HCT116 (cell line): ENCODE measurements at regions not wholly inside any gene's neighbourhood (a gene's known extent, or its start where the extent isn't known, plus 50 kb on each side); places are given as distances from the start of the nearest gene placed in this dataset.

Source experiments
- ATAC-seq: fragments of 200-7000 bp; cut with Tn5 transposase; 2 replicates; pipeline ENCODE4 v1.9.1; 2020; ENCODE audit warnings: mild to moderate bottlenecking, moderate library complexity
- BruUV-seq: library from RNA; stranded (reverse); fragments of 400-500 nt; replicated peaks from 2 replicates; lab custom pipeline; 2021; lab: Mats Ljungman, UMichigan
- CTCF ChIA-PET: fragments of 300-600 bp; sonication (Branson Sonifier 250); formaldehyde crosslinking; loops from one replicate; lab custom pipeline; 2021; ENCODE audit warnings: antibody characterized with exemption; lab: Charles Lee
- POLR2A ChIA-PET: fragments of 300-600, 350-600 bp; sonication (Branson Sonifier 250); formaldehyde crosslinking; loops from one replicate; lab custom pipeline; 2021; ENCODE audit warnings: antibody characterized with exemption; lab: Charles Lee
- RAD21 ChIA-PET, 2 experiments: fragments of 300-600 bp; sonication (Branson Sonifier 250); formaldehyde crosslinking; loops; one replicate each; lab custom pipeline; 2023; ENCODE audit warnings: low total read pairs in 2 of 2; ENCODE audit not compliant: uncharacterized antibody in 2 of 2, unreplicated experiment in 2 of 2, low non-redundant PET in 1 of 2; lab: Charles Lee
- DNase-seq: peaks from one replicate; pipeline ENCODE4 v3.0.0-alpha.2; 2010; ENCODE audit warnings: low read depth, low spot score
- H2AFZ ChIP-seq: fragments of 200-600 bp; shearing (Covaris generic), sonication (generic); 2 replicates; pipeline ENCODE4 v1.6.1; 2017; ENCODE audit warnings: low read depth, mixed run types, mixed read lengths, antibody characterized with exemption, low read length; ENCODE audit not compliant: poor library complexity, severe bottlenecking
- H3K27ac ChIP-seq: 2 replicates; pipeline ENCODE4 v1.5.1; 2012; ENCODE audit warnings: low read depth, low read length
- H3K27me3 ChIP-seq: fragments of 200-600 bp; sonication (generic); 2 replicates; pipeline ENCODE4 v1.6.1; 2016; ENCODE audit warnings: mixed run types, low read length, mixed read lengths; ENCODE audit not compliant: insufficient read depth
- H3K36me3 ChIP-seq, 2 experiments: fragments of 200-500 bp in 1 of 2; fragments of 200-600 bp in 1 of 2; sonication (Bioruptor generic) in 1 of 2; sonication (generic) in 1 of 2; 2 replicates each; pipeline versions ENCODE4 v1.5.1 to v1.6.1; 2014 to 2016; ENCODE audit warnings: low read length in 2 of 2, inconsistent platforms in 1 of 2, mixed read lengths in 1 of 2, mixed run types in 1 of 2; ENCODE audit not compliant: insufficient read depth in 2 of 2, control insufficient read depth in 1 of 2
- H3K4me1 ChIP-seq, 2 experiments: fragments of 200-600 bp in 1 of 2; sonication (generic) in 1 of 2; 2 replicates each; pipeline versions ENCODE4 v1.5.1 to v1.6.1; 2012 to 2017; ENCODE audit warnings: low read length in 2 of 2, inconsistent platforms in 1 of 2, mild to moderate bottlenecking in 1 of 2, mixed read lengths in 1 of 2, mixed run types in 1 of 2, moderate library complexity in 1 of 2; ENCODE audit not compliant: insufficient read depth in 2 of 2, control insufficient read depth in 1 of 2
- H3K4me2 ChIP-seq: fragments of 200-600 bp; sonication (generic); 2 replicates; pipeline ENCODE4 v1.6.1; 2017; ENCODE audit warnings: mixed run types, low read length, mixed read lengths
- H3K4me3 ChIP-seq, 2 experiments: fragments of 200-600 bp in 1 of 2; sonication (generic) in 1 of 2; replicated peaks in 1 of 2; 2 replicates each; pipeline ENCODE4 v1.5.1; 2011 to 2016; ENCODE audit warnings: low read length in 2 of 2, control low read depth in 1 of 2, low read depth in 1 of 2, mild to moderate bottlenecking in 1 of 2, mixed read lengths in 1 of 2, mixed run types in 1 of 2
- H3K79me2 ChIP-seq: fragments of 200-600 bp; sonication (generic); 2 replicates; pipeline ENCODE4 v1.6.1; 2017; ENCODE audit warnings: mild to moderate bottlenecking, mixed run types, low read length, moderate library complexity, mixed read lengths; ENCODE audit not compliant: insufficient read depth
- H3K9ac ChIP-seq: fragments of 200-600 bp; sonication (generic); 2 replicates; pipeline ENCODE4 v1.6.1; 2016; ENCODE audit warnings: low read length, mixed read lengths
- H3K9me2 ChIP-seq: fragments of 200-600 bp; sonication (generic), shearing (Covaris generic); 2 replicates; pipeline ENCODE4 v1.6.1; 2017; ENCODE audit warnings: mixed run types, mild to moderate bottlenecking, moderate library complexity; ENCODE audit not compliant: insufficient read depth
- H3K9me3 ChIP-seq, 2 experiments: fragments of 200-500 bp in 1 of 2; fragments of 200-600 bp in 1 of 2; sonication (Bioruptor generic) in 1 of 2; sonication (generic) in 1 of 2; 2 replicates each; pipeline ENCODE4 v1.6.1; 2014 to 2017; ENCODE audit warnings: low read length in 2 of 2, mixed read lengths in 2 of 2, inconsistent platforms in 1 of 2, low read depth in 1 of 2, mild to moderate bottlenecking in 1 of 2, mixed run types in 1 of 2, moderate library complexity in 1 of 2; ENCODE audit not compliant: control insufficient read depth in 1 of 2, insufficient read depth in 1 of 2
- H4K20me1 ChIP-seq: fragments of 200-600 bp; sonication (generic), shearing (Covaris generic); 2 replicates; pipeline ENCODE4 v1.6.1; 2017; ENCODE audit warnings: mixed run types, mild to moderate bottlenecking, moderate library complexity; ENCODE audit not compliant: insufficient read depth
- ATF3 ChIP-seq: IDR thresholded peaks from 2 replicates; pipeline ENCODE4 v1.6.1; 2012
- CEBPB ChIP-seq: IDR thresholded peaks from 2 replicates; pipeline ENCODE4 v1.6.1; 2012; ENCODE audit warnings: low read depth
- CTCF ChIP-seq, 3 experiments: fragments of 200-600 bp in 1 of 3; sonication (generic) in 1 of 3; IDR thresholded peaks in 2 of 3; conservative IDR thresholded peaks in 1 of 3; 2 replicates each; pipeline ENCODE4 v1.5.1; 2012 to 2017; ENCODE audit warnings: low read depth in 2 of 3, low read length in 2 of 3, antibody characterized with exemption in 1 of 3, borderline replicate concordance in 1 of 3, control low read depth in 1 of 3, mild to moderate bottlenecking in 1 of 3, mixed read lengths in 1 of 3, mixed run types in 1 of 3, moderate library complexity in 1 of 3; ENCODE audit not compliant: insufficient read depth in 1 of 3
- ELF1 ChIP-seq: IDR thresholded peaks from 2 replicates; pipeline ENCODE4 v1.6.1; 2012; ENCODE audit warnings: low read depth, borderline replicate concordance
- EZH2 ChIP-seq: fragments of 200-600 bp; sonication (generic); IDR thresholded peaks from 2 replicates; pipeline ENCODE4 v1.6.1; 2017; ENCODE audit warnings: antibody characterized with exemption, mixed run types
- EZH2phosphoT487 ChIP-seq: fragments of 200-600 bp; IDR thresholded peaks from 2 replicates; pipeline ENCODE4 v1.6.1; 2018; ENCODE audit warnings: antibody characterized with exemption, borderline replicate concordance
- FOSL1 ChIP-seq: IDR thresholded peaks from 2 replicates; pipeline ENCODE4 v1.6.1; 2012; ENCODE audit warnings: low read depth
- JUND ChIP-seq: IDR thresholded peaks from 2 replicates; pipeline ENCODE4 v1.6.1; 2012
- POLR2A ChIP-seq: IDR thresholded peaks from 2 replicates; pipeline ENCODE4 v1.7.0; 2011; ENCODE audit warnings: borderline replicate concordance; ENCODE audit not compliant: insufficient read depth, insufficient read length; ENCODE audit errors: extremely low read depth
- RAD21 ChIP-seq: IDR thresholded peaks from 2 replicates; pipeline ENCODE4 v1.6.1; 2012; ENCODE audit warnings: low read depth, mild to moderate bottlenecking
- REST ChIP-seq: IDR thresholded peaks from 2 replicates; pipeline ENCODE4 v1.6.1; 2012; ENCODE audit warnings: low read depth
- SIN3A ChIP-seq: IDR thresholded peaks from 2 replicates; pipeline ENCODE4 v1.6.1; 2012; ENCODE audit warnings: low read depth
- SP1 ChIP-seq: IDR thresholded peaks from 2 replicates; pipeline ENCODE4 v1.6.1; 2012; ENCODE audit warnings: low read depth
- SRF ChIP-seq: IDR thresholded peaks from 2 replicates; pipeline ENCODE4 v1.6.1; 2012; ENCODE audit warnings: low read depth
- TCF7L2 ChIP-seq: IDR thresholded peaks from 2 replicates; pipeline ENCODE4 v1.7.0; 2011; ENCODE audit warnings: borderline replicate concordance, inconsistent platforms; ENCODE audit not compliant: insufficient read depth, insufficient read length; ENCODE audit errors: extremely low read depth
- YY1 ChIP-seq: IDR thresholded peaks from 2 replicates; pipeline ENCODE4 v1.6.1; 2011; ENCODE audit warnings: low read length, low read depth, moderate library complexity, mild to moderate bottlenecking; ENCODE audit not compliant: insufficient replicate concordance; ENCODE audit errors: extremely low read depth
- ZBTB33 ChIP-seq: IDR thresholded peaks from 2 replicates; pipeline ENCODE4 v1.6.1; 2011; ENCODE audit warnings: mild to moderate bottlenecking, low read length, moderate library complexity; ENCODE audit not compliant: insufficient replicate concordance; ENCODE audit errors: extremely low read depth
- ZFX ChIP-seq: fragments of 450-650 bp; IDR thresholded peaks from 2 replicates; pipeline ENCODE4 v1.6.1; 2017
- intact Hi-C: fragments of 100-400 bp; cut with micrococcal nuclease; formaldehyde crosslinking; loops from 2 replicates; pipeline ENCODE4 v1.10.0; 2022

GRCh38 chr2:142521492-142521891, 356.0 kb upstream of the KYNU start:
- Histone ChIP-seq H3K9ac (no peak overlapping the region), H3K4me3 (no peak overlapping the region), H4K20me1 (no peaks in the 10 kb centered on the region), H3K4me1 (no peaks in the 10 kb centered on the region), H3K4me2 (no peak overlapping the region), H3K27ac (no peak overlapping the region), H3K27me3 (no peaks in the 10 kb centered on the region), H3K36me3 (no peaks in the 10 kb centered on the region), H2AFZ (no peak overlapping the region), H3K9me3 (no peaks in the 10 kb centered on the region), H3K79me2 (no peaks in the 10 kb centered on the region), H3K9me2 (no peaks in the 10 kb centered on the region)
- RAD21 ChIA-PET: no interaction called here
- CTCF ChIA-PET: no interaction called here
- TF ChIP-seq ELF1: no peak
- no peak for TF ChIP-seq RAD21
- TF ChIP-seq JUND: no peak
- no peak for TF ChIP-seq ATF3
- TF ChIP-seq CTCF (IDR thresholded peaks at IDR 0.05 in 2 of 3, conservative IDR thresholded peaks at IDR 0.05 in 1 of 3; ENCODE audit: borderline replicate concordance in 1 of 3, insufficient read depth in 1 of 3, low read depth in 2 of 3, low read length in 2 of 3): no peak
- TF ChIP-seq EZH2: no peak
- no peak for TF ChIP-seq REST
- TF ChIP-seq SP1: no peak
- TF ChIP-seq SIN3A: no peak
- TF ChIP-seq TCF7L2: no peak
- TF ChIP-seq EZH2phosphoT487: no peak
- no peak for TF ChIP-seq POLR2A
- TF ChIP-seq CEBPB: no peak
- TF ChIP-seq FOSL1: no peak
- no peak for TF ChIP-seq SRF
- TF ChIP-seq YY1: no peak
- TF ChIP-seq ZBTB33: no peak
- no peak for TF ChIP-seq ZFX
- POLR2A ChIA-PET: no interaction called here
- ATAC-seq (no peak), DNase-seq (no peak)
- no TSS peak for BruUV-seq
- intact Hi-C loops: no loop called here
